ENCODE measurements at regions not wholly inside any gene's neighbourhood (a gene's known extent, or its start where the extent isn't known, plus 50 kb on each side); places are given as distances from the start of the nearest gene placed in this dataset.

DNA sequence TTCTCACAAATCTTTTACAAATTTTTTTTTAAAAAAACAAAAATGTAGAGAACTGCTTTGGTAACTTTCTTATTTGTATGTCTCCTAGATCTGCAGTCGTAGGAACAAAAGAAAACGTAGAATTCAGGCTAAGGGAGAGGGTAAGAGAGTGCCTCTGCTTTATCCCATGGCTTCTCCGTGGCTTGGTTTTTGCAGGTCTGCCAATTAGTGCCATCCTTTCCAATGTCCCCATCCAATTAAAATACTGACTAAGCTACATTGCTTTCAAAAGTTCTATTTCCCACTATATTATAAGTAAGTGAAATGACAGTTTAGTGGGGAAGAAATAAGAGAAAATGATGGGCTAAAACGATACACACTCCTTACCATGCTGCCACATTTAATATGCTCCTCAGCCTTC is 209.3 kb downstream of the CRPPA start:
- no peak for TF ChIP-seq CTCF (conservative IDR thresholded peaks at IDR 0.05; ENCODE audit: low read length)
- TF ChIP-seq EZH2phosphoT487 (IDR thresholded peaks at IDR 0.05; ENCODE audit: borderline replicate concordance): no peak
